SKM-1 (cell line): ENCODE measurements at regions not wholly inside any gene's neighbourhood (a gene's known extent, or its start where the extent isn't known, plus 50 kb on each side); places are given as distances from the start of the nearest gene placed in this dataset.
"Not testable (repeated sequence)": the region's sequence is repeated elsewhere in the genome, so short reads cannot be mapped to it uniquely, and the experiment has no call there.

Experiments used
- DNase-seq: peaks from one replicate; lab custom pipeline; 2025; ENCODE audit not compliant: unreplicated experiment; lab: John Stamatoyannopoulos, UW

- DNase-seq, result no peak
Observed at GRCh38 chr14:37650356-37651037, 55.1 kb downstream of the TTC6 start.

- no peak for DNase-seq
Observed at GRCh38 chr14:37652042-37652441, 56.6 kb downstream of the TTC6 start.

- DNase-seq, result no peak
Observed at GRCh38 chr14:37655418-37655817, 60.0 kb downstream of the TTC6 start.

GRCh38 chr14:37658156-37658555, 62.7 kb downstream of the TTC6 start:
- no peak for DNase-seq

GRCh38 chr14:37663498-37663897, 68.1 kb downstream of the TTC6 start:
- no peak for DNase-seq

- no peak for DNase-seq
Observed at GRCh38 chr14:37665479-37665878, 70.0 kb downstream of the TTC6 start.

- DNase-seq, result no peak
Observed at GRCh38 chr14:37665951-37666350, 70.5 kb downstream of the TTC6 start.

- DNase-seq, result no peak
Observed at GRCh38 chr14:37668646-37669045, 73.2 kb downstream of the TTC6 start.

GRCh38 chr14:37669242-37669641, 73.8 kb downstream of the TTC6 start:
- no peak for DNase-seq

GRCh38 chr14:37673439-37673838, 78.0 kb downstream of the TTC6 start:
- no peak for DNase-seq

- DNase-seq, result no peak
Observed at GRCh38 chr14:37678916-37679315, 83.5 kb downstream of the TTC6 start.

GRCh38 chr14:37681486-37681885, 86.1 kb downstream of the TTC6 start:
- no peak for DNase-seq

GRCh38 chr14:37692680-37693079, 97.3 kb downstream of the TTC6 start:
- not testable (repeated sequence) for DNase-seq

- DNase-seq, result not testable (repeated sequence)
Observed at GRCh38 chr14:37693420-37693819, 98.0 kb downstream of the TTC6 start.

- no peak for DNase-seq
Observed at GRCh38 chr14:37695866-37696265, 100.4 kb downstream of the TTC6 start.

GRCh38 chr14:37697489-37698121, 102.2 kb downstream of the TTC6 start:
- DNase-seq, result no peak

- no peak for DNase-seq
Observed at GRCh38 chr14:37698840-37699777, 103.7 kb downstream of the TTC6 start.

- DNase-seq, result no peak
Observed at GRCh38 chr14:37707716-37708115, 112.3 kb downstream of the TTC6 start.

- no peak for DNase-seq
Observed at GRCh38 chr14:37708481-37708880, 113.1 kb downstream of the TTC6 start.

GRCh38 chr14:37709419-37710195, 114.2 kb downstream of the TTC6 start:
- DNase-seq, result no peak

- no peak for DNase-seq
Observed at GRCh38 chr14:37711356-37711830, 116.0 kb downstream of the TTC6 start.
